Peyer's patch (tissue), 4 donors: ENCODE measurements at regions not wholly inside any gene's neighbourhood (a gene's known extent, or its start where the extent isn't known, plus 50 kb on each side); places are given as distances from the start of the nearest gene placed in this dataset.

Experiments used
- CTCF ChIP-seq, 6 experiments: fragments of 450-650 bp in 4 of 6; fragments of 200-600 bp in 2 of 6; sonication (generic) in 1 of 6; IDR thresholded peaks; one replicate each; pipeline ENCODE4 v1.5.1; 2017 to 2019; ENCODE audit warnings: antibody characterized with exemption in 6 of 6, mild to moderate bottlenecking in 3 of 6, moderate library complexity in 1 of 6
- POLR2A ChIP-seq, 2 donors: fragments of 450-650 bp; IDR thresholded peaks; one replicate each; pipeline ENCODE4 v1.5.1; 2017; ENCODE audit warnings: antibody characterized with exemption in 2 of 2, mild to moderate bottlenecking in 2 of 2, moderate library complexity in 2 of 2

- no peak for TF ChIP-seq POLR2A (IDR thresholded peaks at IDR 0.05)
- no peak for TF ChIP-seq CTCF (IDR thresholded peaks at IDR 0.05)
Measured at GRCh38 chr19:28502879-28503734, 709.8 kb downstream of the UQCRFS1 start.
